Liver (tissue), 7 donors: ENCODE measurements at regions not wholly inside any gene's neighbourhood (a gene's known extent, or its start where the extent isn't known, plus 50 kb on each side); places are given as distances from the start of the nearest gene placed in this dataset.

ENCODE experiments used
- DNase-seq: peaks from one replicate; pipeline ENCODE4 v3.0.0-alpha.2; 2017; ENCODE audit warnings: low spot score
- H3K27ac ChIP-seq, 2 donors: one replicate each; pipeline ENCODE4 v1.7.0; 2013; ENCODE audit warnings: inconsistent platforms in 2 of 2, low read length in 2 of 2, control low read depth in 1 of 2, low read depth in 1 of 2, mild to moderate bottlenecking in 1 of 2
- H3K27me3 ChIP-seq, 4 donors: one replicate each; pipeline versions ENCODE4 v1.6.1 to v1.7.0; 2013; ENCODE audit warnings: low read length in 3 of 4, inconsistent platforms in 1 of 4, mild to moderate bottlenecking in 1 of 4, moderate library complexity in 1 of 4; ENCODE audit not compliant: control insufficient read depth in 4 of 4, insufficient read depth in 4 of 4
- H3K36me3 ChIP-seq, 4 donors: one replicate each; pipeline versions ENCODE4 v1.6.1 to v1.7.0; 2013; ENCODE audit warnings: low read length in 3 of 4, mild to moderate bottlenecking in 3 of 4, low read depth in 1 of 4, moderate library complexity in 1 of 4; ENCODE audit not compliant: control insufficient read depth in 4 of 4, insufficient read depth in 3 of 4
- H3K4me1 ChIP-seq, 4 donors: one replicate each; pipeline versions ENCODE4 v1.6.1 to v1.7.0; 2013; ENCODE audit warnings: low read length in 3 of 4, mild to moderate bottlenecking in 3 of 4, moderate library complexity in 1 of 4; ENCODE audit not compliant: control insufficient read depth in 4 of 4, insufficient read depth in 4 of 4
- H3K4me3 ChIP-seq, 3 donors: one replicate each; pipeline versions ENCODE4 v1.6.1 to v1.7.0; 2013; ENCODE audit warnings: low read length in 3 of 3, control low read depth in 1 of 3, low read depth in 1 of 3, mild to moderate bottlenecking in 1 of 3
- H3K9ac ChIP-seq, 2 donors: one replicate each; pipeline ENCODE4 v1.7.0; 2013; ENCODE audit warnings: low read length in 2 of 2, mild to moderate bottlenecking in 2 of 2, moderate library complexity in 2 of 2, control low read depth in 1 of 2, low read depth in 1 of 2
- H3K9me3 ChIP-seq, 4 donors: one replicate each; pipeline versions ENCODE4 v1.6.1 to v1.7.0; 2013; ENCODE audit warnings: low read length in 3 of 4; ENCODE audit not compliant: control insufficient read depth in 4 of 4
- EGR1 ChIP-seq, 2 donors: IDR thresholded peaks; 2 replicates each; pipeline ENCODE4 v1.6.1; 2016 to 2018; ENCODE audit warnings: antibody characterized with exemption in 2 of 2, low read depth in 2 of 2
- FOXA1 ChIP-seq: IDR thresholded peaks from 2 replicates; pipeline ENCODE4 v1.6.1; 2016; ENCODE audit warnings: antibody characterized with exemption
- FOXA2 ChIP-seq: IDR thresholded peaks from 2 replicates; pipeline ENCODE4 v1.6.1; 2016; ENCODE audit warnings: antibody characterized with exemption
- GABPA ChIP-seq, 2 donors: IDR thresholded peaks in 1 of 2; conservative IDR thresholded peaks in 1 of 2; 2 replicates each; pipeline ENCODE4 v1.6.1; 2016; ENCODE audit warnings: antibody characterized with exemption in 2 of 2, mild to moderate bottlenecking in 1 of 2, moderate library complexity in 1 of 2
- HNF4A ChIP-seq, 2 donors: conservative IDR thresholded peaks; 2 replicates each; pipeline ENCODE4 v1.6.1; 2016; ENCODE audit warnings: antibody characterized with exemption in 2 of 2, mild to moderate bottlenecking in 2 of 2
- HNF4G ChIP-seq: IDR thresholded peaks from 2 replicates; pipeline ENCODE4 v1.6.1; 2016; ENCODE audit warnings: antibody characterized with exemption
- JUND ChIP-seq, 2 donors: IDR thresholded peaks; 2 replicates each; pipeline ENCODE4 v1.6.1; 2016; ENCODE audit warnings: antibody characterized with exemption in 2 of 2
- NR2F2 ChIP-seq: IDR thresholded peaks from 2 replicates; pipeline ENCODE4 v1.6.1; 2016; ENCODE audit warnings: antibody characterized with exemption
- RAD21 ChIP-seq, 2 donors: IDR thresholded peaks; 2 replicates each; pipeline ENCODE4 v1.6.1; 2016; ENCODE audit warnings: antibody characterized with exemption in 2 of 2, mild to moderate bottlenecking in 2 of 2
- RXRA ChIP-seq, 2 donors: IDR thresholded peaks; 2 replicates each; pipeline ENCODE4 v1.6.1; 2017 to 2018; ENCODE audit warnings: antibody characterized with exemption in 2 of 2, mild to moderate bottlenecking in 1 of 2
- SP1 ChIP-seq: IDR thresholded peaks from 2 replicates; pipeline ENCODE4 v1.6.1; 2018; ENCODE audit warnings: antibody characterized with exemption, mild to moderate bottlenecking
- TAF1 ChIP-seq: conservative IDR thresholded peaks from 2 replicates; pipeline ENCODE4 v1.6.1; 2016; ENCODE audit warnings: antibody characterized with exemption, mild to moderate bottlenecking
- YY1 ChIP-seq: IDR thresholded peaks from 2 replicates; pipeline ENCODE4 v1.6.1; 2016; ENCODE audit warnings: antibody characterized with exemption, mild to moderate bottlenecking
- WGBS: extraction: QIAGEN DNeasy Blood & Tissue Kit; methylation state at CpG from one replicate; pipeline ENCODE4 v1.1.7; 2013; 5-methylcytosine and 5-hydroxymethylcytosine counted together
- TF ChIP-seq, protein P1 (sequence below): IDR thresholded peaks from 2 replicates; pipeline ENCODE4 v1.6.1; 2016; ENCODE audit warnings: antibody characterized with exemption
- TF ChIP-seq, protein P2 (sequence below): IDR thresholded peaks from 2 replicates; pipeline ENCODE4 v1.6.1; 2016; ENCODE audit warnings: antibody characterized with exemption
- TF ChIP-seq, protein P3 (sequence below): IDR thresholded peaks from 2 replicates; pipeline ENCODE4 v1.6.1; 2016; ENCODE audit warnings: antibody characterized with exemption, mild to moderate bottlenecking
- TF ChIP-seq, protein P4 (sequence below): IDR thresholded peaks from 2 replicates; pipeline ENCODE4 v1.6.1; 2016; ENCODE audit warnings: antibody characterized with exemption
- donor health status: healthy.
- donor health status: healthy.
- donor health status: healthy.
- donor health status: healthy.

DNA sequence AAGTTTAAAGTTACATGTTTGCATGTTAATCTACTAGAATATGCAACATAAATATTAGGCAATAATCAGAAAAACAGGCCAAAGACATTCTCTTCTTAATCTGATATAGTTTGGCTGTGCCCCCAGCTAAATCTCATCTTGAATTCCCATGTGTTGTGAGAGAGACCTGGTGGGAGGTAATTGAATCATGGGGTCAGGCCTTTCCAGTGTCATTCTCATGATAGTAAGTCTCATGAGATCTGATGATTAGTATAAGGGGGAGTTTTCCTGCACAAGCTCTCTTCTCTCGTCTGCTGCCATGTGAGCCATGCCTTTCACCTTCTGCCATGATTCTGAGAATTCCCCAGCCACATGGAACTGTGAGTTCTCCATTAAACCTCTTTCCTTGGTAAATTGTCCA is 1241.7 kb upstream of the ADGRB3 start:
- 70% methylated on average over 1 of the region's 1 CpG for WGBS
- Histone ChIP-seq H3K4me3 (no peak overlapping the region), H3K4me1 (no peaks in the 10 kb centered on the region), H3K9ac (no peak overlapping the region), H3K36me3 (no peaks in the 10 kb centered on the region), H3K9me3 (no peaks in the 10 kb centered on the region), H3K27me3 (no peaks in the 10 kb centered on the region), H3K27ac (no peak overlapping the region)
- no peak for DNase-seq
- TF ChIP-seq, protein P1, sequence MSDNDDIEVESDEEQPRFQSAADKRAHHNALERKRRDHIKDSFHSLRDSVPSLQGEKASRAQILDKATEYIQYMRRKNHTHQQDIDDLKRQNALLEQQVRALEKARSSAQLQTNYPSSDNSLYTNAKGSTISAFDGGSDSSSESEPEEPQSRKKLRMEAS = no peak
- TF ChIP-seq RXRA (IDR thresholded peaks at IDR 0.05) = no peak
- no peak for TF ChIP-seq TAF1
- no peak for TF ChIP-seq NR2F2
- TF ChIP-seq EGR1 (IDR thresholded peaks at IDR 0.05; ENCODE audit: low read depth in 2 of 2) = no peak
- no peak for TF ChIP-seq GABPA (IDR thresholded peaks at IDR 0.05 in 1 of 2, conservative IDR thresholded peaks at IDR 0.05 in 1 of 2)
- no peak for TF ChIP-seq FOXA1
- TF ChIP-seq SP1 = no peak
- TF ChIP-seq FOXA2 = no peak
- TF ChIP-seq YY1 = no peak
- no peak for TF ChIP-seq RAD21 (IDR thresholded peaks at IDR 0.05)
- TF ChIP-seq, protein P2, sequence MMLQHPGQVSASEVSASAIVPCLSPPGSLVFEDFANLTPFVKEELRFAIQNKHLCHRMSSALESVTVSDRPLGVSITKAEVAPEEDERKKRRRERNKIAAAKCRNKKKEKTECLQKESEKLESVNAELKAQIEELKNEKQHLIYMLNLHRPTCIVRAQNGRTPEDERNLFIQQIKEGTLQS = no peak

DNA sequence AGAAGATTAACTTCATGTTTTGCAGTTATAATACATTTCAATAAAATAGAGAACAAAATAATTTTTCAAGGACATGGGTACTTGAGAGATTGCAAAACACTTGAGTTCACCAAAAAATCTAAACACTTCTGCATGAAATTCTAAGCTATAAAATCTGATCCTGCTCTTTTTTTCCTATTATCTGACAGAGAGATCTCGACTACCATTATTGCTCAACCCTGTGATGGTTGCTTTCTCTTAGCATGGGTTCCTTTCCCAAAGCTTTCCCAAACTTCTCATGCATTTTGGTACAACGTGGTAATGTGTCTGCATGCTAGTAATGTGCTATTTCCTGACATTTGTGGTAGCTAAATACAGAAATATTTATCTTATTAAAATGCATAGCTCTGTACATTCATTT is 1243.1 kb upstream of the ADGRB3 start:
- 30% methylated on average over 2 of the region's 2 CpGs for WGBS
- Histone ChIP-seq H3K4me1 (no peaks in the 10 kb centered on the region), H3K9ac (no peak overlapping the region), H3K4me3 (no peak overlapping the region), H3K27ac (no peak overlapping the region), H3K36me3 (no peaks in the 10 kb centered on the region), H3K27me3 (no peaks in the 10 kb centered on the region), H3K9me3 (no peaks in the 10 kb centered on the region)
- no peak for DNase-seq
- TF ChIP-seq FOXA1 = no peak
- TF ChIP-seq GABPA (IDR thresholded peaks at IDR 0.05 in 1 of 2, conservative IDR thresholded peaks at IDR 0.05 in 1 of 2) = no peak
- no peak for TF ChIP-seq JUND (IDR thresholded peaks at IDR 0.05)
- no peak for TF ChIP-seq SP1
- no peak for TF ChIP-seq HNF4G
- TF ChIP-seq, protein P1 = no peak
- no peak for TF ChIP-seq HNF4A (conservative IDR thresholded peaks at IDR 0.05)
- TF ChIP-seq RXRA (IDR thresholded peaks at IDR 0.05) = no peak
- no peak for TF ChIP-seq EGR1 (IDR thresholded peaks at IDR 0.05; ENCODE audit: low read depth in 2 of 2)
- TF ChIP-seq YY1 = no peak
- TF ChIP-seq, protein P3, sequence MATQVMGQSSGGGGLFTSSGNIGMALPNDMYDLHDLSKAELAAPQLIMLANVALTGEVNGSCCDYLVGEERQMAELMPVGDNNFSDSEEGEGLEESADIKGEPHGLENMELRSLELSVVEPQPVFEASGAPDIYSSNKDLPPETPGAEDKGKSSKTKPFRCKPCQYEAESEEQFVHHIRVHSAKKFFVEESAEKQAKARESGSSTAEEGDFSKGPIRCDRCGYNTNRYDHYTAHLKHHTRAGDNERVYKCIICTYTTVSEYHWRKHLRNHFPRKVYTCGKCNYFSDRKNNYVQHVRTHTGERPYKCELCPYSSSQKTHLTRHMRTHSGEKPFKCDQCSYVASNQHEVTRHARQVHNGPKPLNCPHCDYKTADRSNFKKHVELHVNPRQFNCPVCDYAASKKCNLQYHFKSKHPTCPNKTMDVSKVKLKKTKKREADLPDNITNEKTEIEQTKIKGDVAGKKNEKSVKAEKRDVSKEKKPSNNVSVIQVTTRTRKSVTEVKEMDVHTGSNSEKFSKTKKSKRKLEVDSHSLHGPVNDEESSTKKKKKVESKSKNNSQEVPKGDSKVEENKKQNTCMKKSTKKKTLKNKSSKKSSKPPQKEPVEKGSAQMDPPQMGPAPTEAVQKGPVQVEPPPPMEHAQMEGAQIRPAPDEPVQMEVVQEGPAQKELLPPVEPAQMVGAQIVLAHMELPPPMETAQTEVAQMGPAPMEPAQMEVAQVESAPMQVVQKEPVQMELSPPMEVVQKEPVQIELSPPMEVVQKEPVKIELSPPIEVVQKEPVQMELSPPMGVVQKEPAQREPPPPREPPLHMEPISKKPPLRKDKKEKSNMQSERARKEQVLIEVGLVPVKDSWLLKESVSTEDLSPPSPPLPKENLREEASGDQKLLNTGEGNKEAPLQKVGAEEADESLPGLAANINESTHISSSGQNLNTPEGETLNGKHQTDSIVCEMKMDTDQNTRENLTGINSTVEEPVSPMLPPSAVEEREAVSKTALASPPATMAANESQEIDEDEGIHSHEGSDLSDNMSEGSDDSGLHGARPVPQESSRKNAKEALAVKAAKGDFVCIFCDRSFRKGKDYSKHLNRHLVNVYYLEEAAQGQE = no peak
- TF ChIP-seq RAD21 (IDR thresholded peaks at IDR 0.05) = no peak
- TF ChIP-seq, protein P2 = no peak
- TF ChIP-seq, protein P4, sequence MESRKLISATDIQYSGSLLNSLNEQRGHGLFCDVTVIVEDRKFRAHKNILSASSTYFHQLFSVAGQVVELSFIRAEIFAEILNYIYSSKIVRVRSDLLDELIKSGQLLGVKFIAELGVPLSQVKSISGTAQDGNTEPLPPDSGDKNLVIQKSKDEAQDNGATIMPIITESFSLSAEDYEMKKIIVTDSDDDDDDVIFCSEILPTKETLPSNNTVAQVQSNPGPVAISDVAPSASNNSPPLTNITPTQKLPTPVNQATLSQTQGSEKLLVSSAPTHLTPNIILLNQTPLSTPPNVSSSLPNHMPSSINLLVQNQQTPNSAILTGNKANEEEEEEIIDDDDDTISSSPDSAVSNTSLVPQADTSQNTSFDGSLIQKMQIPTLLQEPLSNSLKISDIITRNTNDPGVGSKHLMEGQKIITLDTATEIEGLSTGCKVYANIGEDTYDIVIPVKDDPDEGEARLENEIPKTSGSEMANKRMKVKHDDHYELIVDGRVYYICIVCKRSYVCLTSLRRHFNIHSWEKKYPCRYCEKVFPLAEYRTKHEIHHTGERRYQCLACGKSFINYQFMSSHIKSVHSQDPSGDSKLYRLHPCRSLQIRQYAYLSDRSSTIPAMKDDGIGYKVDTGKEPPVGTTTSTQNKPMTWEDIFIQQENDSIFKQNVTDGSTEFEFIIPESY = no peak
- no peak for TF ChIP-seq TAF1
- no peak for TF ChIP-seq FOXA2
